PC-3 (cell line): ENCODE measurements at regions not wholly inside any gene's neighbourhood (a gene's known extent, or its start where the extent isn't known, plus 50 kb on each side); places are given as distances from the start of the nearest gene placed in this dataset.

Experiments
- CTCF ChIP-seq: fragments of 300-600 bp; sonication (generic); conservative IDR thresholded peaks from 2 replicates; pipeline ENCODE4 v1.5.1; 2017; ENCODE audit warnings: antibody characterized with exemption, low read depth, mild to moderate bottlenecking, low read length
- EZH2 ChIP-seq: fragments of 300-600 bp; sonication (generic); IDR thresholded peaks from one replicate; pipeline ENCODE4 v1.6.1; 2017; ENCODE audit warnings: antibody characterized with exemption, mild to moderate bottlenecking, low read length; ENCODE audit not compliant: unreplicated experiment
- EZH2phosphoT487 ChIP-seq: fragments of 300-600 bp; sonication (generic); IDR thresholded peaks from 2 replicates; pipeline ENCODE4 v1.6.1; 2018; ENCODE audit warnings: mild to moderate bottlenecking, antibody characterized with exemption, low read length, borderline replicate concordance

- TF ChIP-seq EZH2 = no peak
- TF ChIP-seq CTCF = no peak
- no peak for TF ChIP-seq EZH2phosphoT487
Observed at GRCh38 chr9:8156346-8156745, 356.8 kb upstream of the DMAC1 start.
